Osteoblast (primary cell): ENCODE measurements at regions not wholly inside any gene's neighbourhood (a gene's known extent, or its start where the extent isn't known, plus 50 kb on each side); places are given as distances from the start of the nearest gene placed in this dataset.

Experiments used
- DNase-seq: peaks from one replicate; pipeline ENCODE4 v3.0.0; 2011; ENCODE audit warnings: low spot score, mixed read lengths; ENCODE audit not compliant: insufficient read length; ENCODE audit errors: missing footprints
- H2AFZ ChIP-seq: 2 replicates; pipeline ENCODE4 v1.6.0; 2011; ENCODE audit warnings: mild to moderate bottlenecking, low read length
- H3K27ac ChIP-seq: 2 replicates; pipeline ENCODE4 v1.5.1; 2011; ENCODE audit warnings: mild to moderate bottlenecking, low read depth, low read length, moderate library complexity
- H3K27me3 ChIP-seq: 2 replicates; pipeline ENCODE4 v1.6.0; 2012; ENCODE audit warnings: mild to moderate bottlenecking, control low read depth, inconsistent platforms, low read length, moderate library complexity; ENCODE audit not compliant: insufficient read depth
- H3K36me3 ChIP-seq: 2 replicates; pipeline ENCODE4 v1.5.1; 2011; ENCODE audit warnings: mild to moderate bottlenecking, low read length, control low read depth, moderate library complexity; ENCODE audit not compliant: insufficient read depth
- H3K4me1 ChIP-seq: 2 replicates; pipeline ENCODE4 v1.5.1; 2011; ENCODE audit warnings: mild to moderate bottlenecking, low read length, control low read depth, moderate library complexity; ENCODE audit not compliant: insufficient read depth
- H3K4me2 ChIP-seq: 2 replicates; pipeline ENCODE4 v1.6.0; 2011; ENCODE audit warnings: mild to moderate bottlenecking, low read length; ENCODE audit not compliant: insufficient read depth
- H3K4me3 ChIP-seq: fragments of 200-600 bp; sonication (generic); 3 replicates; pipeline ENCODE4 v1.5.1; 2012; ENCODE audit warnings: mild to moderate bottlenecking, low read length, inconsistent platforms; ENCODE audit not compliant: insufficient read depth
- H3K79me2 ChIP-seq: 2 replicates; pipeline ENCODE4 v1.6.0; 2012; ENCODE audit warnings: mild to moderate bottlenecking, low read length, control low read depth, inconsistent platforms; ENCODE audit not compliant: insufficient read depth
- H3K9me3 ChIP-seq: 2 replicates; pipeline ENCODE4 v1.5.1; 2011; ENCODE audit warnings: low read depth, low read length, control low read depth
- H4K20me1 ChIP-seq: 2 replicates; pipeline ENCODE4 v1.6.0; 2012; ENCODE audit warnings: mild to moderate bottlenecking, low read length, control low read depth; ENCODE audit not compliant: insufficient read depth
- CTCF ChIP-seq: IDR thresholded peaks from 2 replicates; pipeline ENCODE4 v1.5.1; 2011; ENCODE audit warnings: mild to moderate bottlenecking, low read depth, low read length, moderate library complexity; ENCODE audit errors: extremely low read depth

GRCh38 chr14:98886982-98887381 is 385.0 kb downstream of the BCL11B start:
- H3K9me3 ChIP-seq, result no peaks in the 10 kb centered on the region
- no peak overlapping the region for H3K4me2 ChIP-seq
- no peak overlapping the region for H3K4me3 ChIP-seq
- no peaks in the 10 kb centered on the region for H3K4me1 ChIP-seq
- TF ChIP-seq CTCF, result no peak
- H2AFZ ChIP-seq, result no peak overlapping the region
- H3K27me3 ChIP-seq, result no peaks in the 10 kb centered on the region
- no peaks in the 10 kb centered on the region for H3K79me2 ChIP-seq
- H4K20me1 ChIP-seq, result no peaks in the 10 kb centered on the region
- H3K36me3 ChIP-seq, result no peaks in the 10 kb centered on the region
- H3K27ac ChIP-seq, result no peak overlapping the region
- no peak for DNase-seq

- no peaks in the 10 kb centered on the region for H3K79me2 ChIP-seq
- no peaks in the 10 kb centered on the region for H3K4me1 ChIP-seq
- H3K36me3 ChIP-seq, result no peaks in the 10 kb centered on the region
- H3K4me3 ChIP-seq, result no peak overlapping the region
- no peak overlapping the region for H2AFZ ChIP-seq
- no peaks in the 10 kb centered on the region for H3K9me3 ChIP-seq
- no peaks in the 10 kb centered on the region for H4K20me1 ChIP-seq
- no peak overlapping the region for H3K4me2 ChIP-seq
- DNase-seq, result no peak
- no peaks in the 10 kb centered on the region for H3K27me3 ChIP-seq
- H3K27ac ChIP-seq, result no peak overlapping the region
- TF ChIP-seq CTCF, result no peak
These were observed 383.7 kb downstream of the BCL11B start for GRCh38 chr14:98888281-98888680.

- Histone ChIP-seq H3K79me2 (no peaks in the 10 kb centered on the region), H2AFZ (no peak overlapping the region), H3K4me1 (no peaks in the 10 kb centered on the region), H4K20me1 (no peaks in the 10 kb centered on the region), H3K36me3 (no peaks in the 10 kb centered on the region), H3K4me3 (no peak overlapping the region), H3K4me2 (no peak overlapping the region), H3K27ac (no peak overlapping the region), H3K27me3 (no peaks in the 10 kb centered on the region), H3K9me3 (no peaks in the 10 kb centered on the region)
- DNase-seq, result no peak
- no peak for TF ChIP-seq CTCF
These were observed 382.8 kb downstream of the BCL11B start for GRCh38 chr14:98888927-98889835.

GRCh38 chr14:98889836-98890185 is 382.2 kb downstream of the BCL11B start:
- no peaks in the 10 kb centered on the region for H3K27me3 ChIP-seq
- H3K79me2 ChIP-seq, result no peaks in the 10 kb centered on the region
- no peak overlapping the region for H2AFZ ChIP-seq
- no peak for DNase-seq
- H3K4me3 ChIP-seq, result no peak overlapping the region
- no peaks in the 10 kb centered on the region for H4K20me1 ChIP-seq
- H3K36me3 ChIP-seq, result no peaks in the 10 kb centered on the region
- no peaks in the 10 kb centered on the region for H3K4me1 ChIP-seq
- no peak overlapping the region for H3K4me2 ChIP-seq
- no peak for TF ChIP-seq CTCF
- no peak overlapping the region for H3K27ac ChIP-seq
- no peaks in the 10 kb centered on the region for H3K9me3 ChIP-seq
